ENCODE measurements at regions not wholly inside any gene's neighbourhood (a gene's known extent, or its start where the extent isn't known, plus 50 kb on each side); places are given as distances from the start of the nearest gene placed in this dataset.

GRCh38 chr13:37390735-37391134, 207.8 kb downstream of the POSTN start:
- no peak for TF ChIP-seq POLR2A (IDR thresholded peaks at IDR 0.05)
- TF ChIP-seq, protein P1, sequence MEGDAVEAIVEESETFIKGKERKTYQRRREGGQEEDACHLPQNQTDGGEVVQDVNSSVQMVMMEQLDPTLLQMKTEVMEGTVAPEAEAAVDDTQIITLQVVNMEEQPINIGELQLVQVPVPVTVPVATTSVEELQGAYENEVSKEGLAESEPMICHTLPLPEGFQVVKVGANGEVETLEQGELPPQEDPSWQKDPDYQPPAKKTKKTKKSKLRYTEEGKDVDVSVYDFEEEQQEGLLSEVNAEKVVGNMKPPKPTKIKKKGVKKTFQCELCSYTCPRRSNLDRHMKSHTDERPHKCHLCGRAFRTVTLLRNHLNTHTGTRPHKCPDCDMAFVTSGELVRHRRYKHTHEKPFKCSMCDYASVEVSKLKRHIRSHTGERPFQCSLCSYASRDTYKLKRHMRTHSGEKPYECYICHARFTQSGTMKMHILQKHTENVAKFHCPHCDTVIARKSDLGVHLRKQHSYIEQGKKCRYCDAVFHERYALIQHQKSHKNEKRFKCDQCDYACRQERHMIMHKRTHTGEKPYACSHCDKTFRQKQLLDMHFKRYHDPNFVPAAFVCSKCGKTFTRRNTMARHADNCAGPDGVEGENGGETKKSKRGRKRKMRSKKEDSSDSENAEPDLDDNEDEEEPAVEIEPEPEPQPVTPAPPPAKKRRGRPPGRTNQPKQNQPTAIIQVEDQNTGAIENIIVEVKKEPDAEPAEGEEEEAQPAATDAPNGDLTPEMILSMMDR (IDR thresholded peaks at IDR 0.05): no peak
